ENCODE measurements at regions not wholly inside any gene's neighbourhood (a gene's known extent, or its start where the extent isn't known, plus 50 kb on each side); places are given as distances from the start of the nearest gene placed in this dataset.

DNA sequence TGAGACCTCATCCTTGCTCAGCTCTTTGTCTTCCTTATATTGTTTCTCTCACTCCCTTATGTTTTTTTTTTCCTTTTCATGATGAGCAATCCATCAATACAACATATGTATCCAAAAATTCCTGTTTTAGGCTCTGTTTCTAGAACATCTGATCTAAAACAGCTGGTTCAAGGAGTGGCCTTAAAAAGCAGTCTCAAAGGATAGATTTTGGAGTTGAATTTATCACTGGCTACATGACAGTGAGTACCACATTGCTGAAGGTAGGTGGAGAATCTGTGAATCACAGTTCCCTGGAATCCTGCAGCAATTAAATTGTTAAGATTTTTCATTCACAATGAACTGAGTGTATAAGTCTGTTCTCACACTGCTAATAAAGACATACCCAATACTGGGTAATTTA, 155.8 kb upstream of the ADAMTS5 start:
- no peak for DNase-seq

GRCh38 chr21:27114111-27114510, 147.2 kb upstream of the ADAMTS5 start:
- no peak for DNase-seq

DNA sequence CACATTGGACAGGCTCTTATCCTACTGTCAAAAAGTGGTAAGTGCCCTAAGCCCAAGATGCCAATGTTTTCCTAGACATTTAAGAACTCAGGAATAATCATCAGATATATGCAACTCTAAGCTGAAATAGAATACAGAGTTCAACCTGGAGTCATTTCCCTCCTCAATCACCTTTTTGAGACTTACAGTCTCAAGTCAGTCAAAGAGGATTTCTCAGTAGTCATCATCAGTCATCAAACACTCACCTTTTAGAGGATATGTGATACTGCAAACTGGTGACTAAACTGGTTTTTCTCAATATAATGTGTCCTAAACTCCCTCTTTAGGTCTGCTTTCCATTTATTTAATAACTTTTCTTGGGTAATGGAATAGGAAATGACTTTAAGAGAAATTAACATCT, 145.3 kb upstream of the ADAMTS5 start:
- DNase-seq: no peak

GRCh38 chr21:27110956-27111355, 144.1 kb upstream of the ADAMTS5 start:
- no peak for DNase-seq

DNA sequence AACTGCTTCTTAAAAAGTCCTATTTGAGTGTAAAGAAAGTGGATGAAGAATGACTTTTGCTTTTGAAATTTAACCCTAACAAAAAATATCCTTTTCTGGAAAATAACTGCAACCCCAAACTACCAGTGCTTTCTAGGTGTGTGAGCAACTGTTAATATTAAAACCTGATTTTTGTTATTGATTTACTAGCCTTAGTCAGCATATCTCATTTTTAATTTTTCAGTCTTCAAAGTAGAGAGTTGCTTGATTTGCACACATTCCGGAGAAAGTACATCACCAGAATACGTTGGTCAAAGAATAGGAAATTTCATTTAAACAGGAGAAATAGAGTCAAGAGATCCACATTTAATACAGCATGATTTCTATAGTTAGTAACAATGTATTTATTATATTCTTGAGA, 141.8 kb upstream of the ADAMTS5 start:
- no peak for DNase-seq

GRCh38 chr21:27108228-27108627, 141.3 kb upstream of the ADAMTS5 start:
- no peak for DNase-seq

- no peak for DNase-seq
These were observed 138.1 kb upstream of the ADAMTS5 start for GRCh38 chr21:27104846-27105431.

DNA sequence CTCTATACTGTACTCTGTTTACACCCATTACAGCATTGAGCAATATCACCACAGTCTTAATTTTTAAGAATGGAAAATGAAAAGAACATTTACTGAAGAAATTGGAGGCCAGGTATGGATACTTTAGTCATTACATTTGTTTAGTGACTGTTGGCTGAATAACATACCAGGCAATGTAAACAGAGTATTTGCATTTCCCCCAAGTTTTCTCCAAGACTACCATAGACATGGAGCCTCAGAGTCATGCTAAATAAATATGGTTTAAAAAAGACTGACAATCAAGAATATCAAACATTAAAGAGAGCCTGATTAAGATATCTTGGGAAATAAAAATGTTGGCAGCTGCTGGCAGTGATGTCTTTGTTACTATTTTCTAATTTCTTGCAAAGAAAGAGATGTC, 136.9 kb upstream of the ADAMTS5 start:
- DNase-seq: no peak

DNA sequence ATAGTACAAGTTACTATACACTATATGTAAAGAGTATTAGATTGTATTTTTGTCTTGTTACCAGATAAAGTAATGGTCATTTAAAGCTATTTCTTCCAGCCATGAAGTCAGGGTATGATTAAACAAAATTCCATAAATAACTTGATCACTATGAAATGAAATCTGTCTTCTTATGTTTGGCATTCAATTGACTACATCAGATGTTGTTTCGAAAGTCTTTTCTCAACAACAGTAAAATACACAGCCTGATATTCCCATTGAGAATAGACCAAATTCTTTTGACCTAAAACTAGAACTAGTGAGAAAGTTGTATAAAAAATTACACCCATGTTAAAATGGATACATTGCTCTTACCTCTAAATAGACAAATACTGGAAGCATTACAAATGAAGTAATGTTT, 134.6 kb upstream of the ADAMTS5 start:
- no peak for DNase-seq

DNA sequence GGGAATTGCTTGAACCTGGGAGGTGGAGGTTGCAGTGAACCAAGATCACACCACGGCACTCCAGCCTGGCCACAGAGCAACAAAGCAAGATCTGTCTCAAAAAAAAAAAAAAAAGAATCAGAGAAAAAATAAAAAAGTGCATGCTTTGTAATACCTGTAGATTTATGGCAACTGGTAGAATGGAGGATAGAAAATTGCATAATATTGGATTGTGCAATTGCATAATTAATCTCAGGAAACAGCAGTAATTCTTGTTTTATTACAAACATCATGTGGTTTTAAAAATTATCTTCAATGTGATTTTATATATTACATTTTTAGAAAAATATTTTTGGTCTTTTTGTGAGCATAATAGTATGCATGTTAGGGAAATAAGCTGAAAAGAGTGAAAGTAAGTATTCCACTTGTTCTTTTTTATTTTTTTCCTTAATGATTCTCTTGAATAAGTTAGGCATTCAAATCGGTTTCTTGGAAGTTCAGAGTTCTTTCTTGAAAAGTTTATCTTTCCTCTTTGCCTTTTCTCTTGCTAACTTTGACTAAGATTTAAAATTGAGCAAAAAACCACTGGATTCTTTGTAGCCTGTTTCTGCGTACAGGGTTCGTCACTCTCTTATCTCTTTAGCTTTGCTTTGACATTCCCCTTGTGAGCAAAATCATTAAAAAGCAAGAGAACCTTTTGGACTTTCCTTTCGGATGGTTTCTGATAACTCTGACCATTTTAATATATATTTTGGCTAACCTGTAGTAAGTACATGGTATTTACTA, 127.5 kb upstream of the ADAMTS5 start:
- no peak for DNase-seq

DNA sequence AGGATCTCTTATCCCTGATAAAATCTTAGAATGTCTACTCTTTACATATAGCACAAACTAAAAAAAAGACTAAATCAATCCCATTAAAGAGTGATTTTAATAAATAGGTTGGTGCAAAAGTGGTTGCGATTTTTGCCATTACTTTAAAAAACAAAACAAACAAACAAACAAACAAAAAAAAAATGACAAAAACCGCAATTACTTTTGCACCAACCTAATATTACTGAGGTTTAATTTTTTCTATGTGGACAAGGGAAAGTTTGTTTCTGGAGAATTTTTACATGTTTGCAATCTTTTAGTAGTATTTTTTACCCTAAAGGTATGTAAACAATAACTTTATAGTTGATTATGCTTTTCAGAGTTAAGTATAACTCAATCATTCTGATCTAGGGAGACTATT, 119.7 kb upstream of the ADAMTS5 start:
- no peak for DNase-seq

- DNase-seq: no peak
These were observed 119.3 kb upstream of the ADAMTS5 start for GRCh38 chr21:27086186-27086585.

DNA sequence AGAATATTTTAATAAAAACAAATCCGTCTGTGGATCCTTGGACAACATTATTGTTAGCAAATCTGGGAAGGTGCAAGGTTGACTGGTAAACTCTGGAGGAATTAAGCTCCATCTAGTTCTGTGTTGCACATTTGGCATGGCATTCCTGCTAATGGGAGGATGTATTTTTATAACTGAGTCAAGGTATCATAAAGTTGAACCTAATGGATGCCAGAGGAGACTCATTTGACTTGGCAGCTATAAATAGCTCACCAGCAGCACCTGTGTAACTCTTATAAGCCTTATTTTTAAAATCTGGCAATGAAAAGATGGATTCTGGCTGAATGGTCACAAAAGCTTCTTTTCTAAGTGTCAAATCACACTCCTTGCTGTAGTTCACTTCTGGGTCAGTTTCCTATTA, 118.5 kb upstream of the ADAMTS5 start:
- no peak for DNase-seq

- DNase-seq: no peak
These were observed 116.3 kb upstream of the ADAMTS5 start for GRCh38 chr21:27083144-27083543.

DNA sequence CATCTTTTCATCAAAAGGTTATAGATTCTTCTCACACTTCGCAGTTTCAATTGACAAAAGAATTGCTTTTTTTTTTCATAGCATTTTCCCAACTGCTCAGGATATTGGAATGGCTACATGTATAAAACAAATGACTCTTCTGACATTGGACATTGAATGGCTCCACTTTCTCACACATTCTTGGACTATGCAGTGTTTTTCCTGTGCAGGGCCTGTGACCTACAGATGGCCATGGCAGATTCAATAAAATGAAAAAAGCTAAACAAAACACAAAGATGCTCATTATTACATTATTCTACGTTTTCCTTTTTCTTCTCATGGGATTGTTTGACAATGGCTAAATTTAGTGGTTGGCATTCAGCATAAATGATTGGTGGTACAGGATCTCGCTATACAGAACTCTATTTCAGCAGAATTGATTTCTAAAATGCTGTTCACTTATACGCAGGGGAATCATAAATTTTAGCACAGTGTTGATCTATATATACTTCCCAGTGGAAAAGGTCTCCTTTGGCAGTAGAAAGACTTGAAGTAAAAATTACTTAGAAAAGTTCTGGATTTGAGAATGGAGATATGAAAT, 115.6 kb upstream of the ADAMTS5 start:
- DNase-seq: no peak

- no peak for DNase-seq
These were observed 112.8 kb upstream of the ADAMTS5 start for GRCh38 chr21:27079636-27080240.

DNA sequence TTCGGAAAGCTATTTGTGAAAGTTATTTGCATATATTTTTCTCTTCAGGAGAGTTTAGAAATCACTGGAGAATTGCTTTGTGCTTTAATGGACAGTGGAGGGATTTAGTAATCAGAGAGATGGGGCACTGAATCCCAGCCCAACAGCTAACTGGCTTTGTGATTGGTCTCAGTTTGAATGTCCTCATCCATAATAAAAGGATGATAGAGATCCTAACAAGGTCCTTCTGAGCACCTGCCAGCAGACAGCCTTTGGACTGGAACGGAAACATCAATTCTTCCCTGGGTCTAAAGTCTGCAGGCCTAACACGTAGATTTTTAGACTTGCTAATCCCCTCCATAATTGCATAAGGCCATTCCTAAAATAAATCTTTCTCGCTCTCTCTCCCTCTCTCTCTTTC, 112.0 kb upstream of the ADAMTS5 start:
- no peak for DNase-seq

DNA sequence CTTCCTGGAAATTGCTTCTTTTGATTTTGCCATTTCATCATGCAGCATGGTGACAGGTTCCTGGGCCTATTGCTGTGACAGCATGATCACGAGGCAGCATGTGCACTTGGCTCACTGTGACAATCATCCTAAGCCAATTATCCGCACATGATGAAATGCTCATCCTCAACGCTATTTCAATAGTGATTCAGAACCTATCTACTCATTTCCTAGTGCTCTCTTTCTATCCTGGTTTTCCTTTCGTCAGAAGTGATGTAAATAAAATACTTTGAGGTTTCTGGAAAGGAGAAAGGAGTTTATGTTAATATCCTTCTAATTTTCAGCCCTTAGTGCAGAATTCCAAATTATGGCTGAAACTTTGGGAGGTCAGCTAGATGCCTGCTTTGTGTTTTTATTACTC, 110.6 kb upstream of the ADAMTS5 start:
- DNase-seq: no peak

DNA sequence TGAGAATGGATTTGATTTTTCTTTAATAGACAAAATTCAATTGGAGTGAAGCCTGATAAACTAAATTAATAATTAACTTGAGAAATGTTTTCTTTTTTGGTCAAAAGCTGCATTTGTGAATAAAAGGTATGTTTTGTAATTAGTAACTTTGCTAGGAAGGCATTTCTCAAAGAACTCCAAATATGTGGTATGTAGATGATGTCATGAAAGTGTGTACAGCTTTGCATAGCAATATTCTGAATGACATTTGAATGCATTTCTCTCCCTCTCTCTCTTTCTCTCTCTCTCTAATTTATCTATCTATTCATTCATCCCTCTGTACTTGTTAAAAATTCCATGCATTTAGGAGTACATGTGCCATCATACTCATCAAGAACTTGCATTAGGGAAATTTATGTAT, 109.1 kb upstream of the ADAMTS5 start:
- DNase-seq: no peak

- no peak for DNase-seq
These were observed 104.2 kb upstream of the ADAMTS5 start for GRCh38 chr21:27070861-27071670.

DNA sequence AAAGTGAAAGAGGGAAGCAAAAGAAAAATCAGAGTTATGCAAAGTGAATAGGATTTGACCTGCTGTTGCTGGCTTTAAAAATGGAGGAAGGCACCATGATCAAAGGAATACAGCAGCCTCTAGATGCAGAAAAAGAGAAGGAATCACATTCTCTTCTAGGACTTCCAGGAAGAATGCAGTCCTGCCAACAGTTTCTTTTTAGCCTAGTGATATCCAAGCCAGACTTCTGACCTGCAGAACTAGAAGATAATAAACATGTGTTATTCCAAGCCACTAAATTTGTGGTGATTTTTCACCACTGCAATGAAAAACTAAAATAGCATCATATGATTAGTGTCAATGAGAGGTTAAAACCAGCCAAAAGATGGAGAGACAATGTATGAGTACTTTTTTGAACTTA, 101.9 kb upstream of the ADAMTS5 start:
- no peak for DNase-seq

GRCh38 chr21:27067226-27067625, 100.3 kb upstream of the ADAMTS5 start:
- no peak for DNase-seq

GRCh38 chr21:27062443-27062842, 95.6 kb upstream of the ADAMTS5 start:
- no peak for DNase-seq

Measured in amniotic stem cell (primary cell).